GM23338 (cell line): ENCODE measurements at regions not wholly inside any gene's neighbourhood (a gene's known extent, or its start where the extent isn't known, plus 50 kb on each side); places are given as distances from the start of the nearest gene placed in this dataset.

Experiments used
- ATAC-seq: fragments of 200-7000 bp; cut with Tn5 transposase; 3 replicates; pipeline ENCODE4 v1.9.1; 2020
- DNase-seq: peaks from one replicate; pipeline ENCODE4 v3.0.0-alpha.2; 2015; ENCODE audit warnings: low spot score
- H2AFZ ChIP-seq: fragments of 200-600 bp; sonication (generic); 2 replicates; pipeline ENCODE4 v1.8.0; 2016; ENCODE audit warnings: antibody characterized with exemption, mild to moderate bottlenecking, moderate library complexity
- H3F3A ChIP-seq: fragments of 200-600 bp; sonication (generic); replicated peaks from 2 replicates; pipeline ENCODE4 v1.8.0; 2017; ENCODE audit warnings: antibody characterized with exemption, mixed run types, low read depth
- H3K27ac ChIP-seq: fragments of 200-600 bp; sonication (generic); 2 replicates; pipeline ENCODE4 v1.6.1; 2016; ENCODE audit warnings: low read depth
- H3K27me3 ChIP-seq: fragments of 200-600 bp; sonication (generic); 2 replicates; pipeline ENCODE4 v1.8.0; 2016; ENCODE audit warnings: mild to moderate bottlenecking, mixed run types, moderate library complexity; ENCODE audit not compliant: insufficient read depth
- H3K36me3 ChIP-seq: fragments of 200-600 bp; sonication (generic); 2 replicates; pipeline ENCODE4 v1.8.0; 2016; ENCODE audit warnings: mild to moderate bottlenecking; ENCODE audit not compliant: insufficient read depth
- H3K4me1 ChIP-seq: fragments of 200-600 bp; sonication (generic); 2 replicates; pipeline ENCODE4 v1.8.0; 2016; ENCODE audit warnings: mild to moderate bottlenecking, moderate library complexity; ENCODE audit not compliant: insufficient read depth
- H3K4me2 ChIP-seq: fragments of 200-600 bp; sonication (generic); 2 replicates; pipeline ENCODE4 v1.7.1; 2017; ENCODE audit warnings: mixed run types
- H3K4me3 ChIP-seq: fragments of 200-600 bp; sonication (generic); 2 replicates; pipeline ENCODE4 v1.6.1; 2016; ENCODE audit warnings: mixed run types
- H3K79me2 ChIP-seq: fragments of 200-600 bp; sonication (generic); replicated peaks from 2 replicates; pipeline ENCODE4 v1.8.0; 2017; ENCODE audit warnings: mild to moderate bottlenecking; ENCODE audit not compliant: insufficient read depth
- H3K9me2 ChIP-seq: fragments of 200-600 bp; sonication (generic); 2 replicates; pipeline ENCODE4 v1.8.0; 2017; ENCODE audit not compliant: insufficient read depth
- H4K20me1 ChIP-seq: fragments of 200-600 bp; sonication (generic); replicated peaks from 2 replicates; pipeline ENCODE4 v1.8.0; 2017; ENCODE audit warnings: mild to moderate bottlenecking; ENCODE audit not compliant: insufficient read depth
- H3K27ac Mint-ChIP-seq: 2 replicates; pipeline ENCODE4 v1.8.0; 2020; ENCODE audit warnings: inconsistent platforms, mild to moderate bottlenecking, moderate library complexity, mixed read lengths
- H3K27me3 Mint-ChIP-seq: 3 replicates; pipeline ENCODE4 v1.8.0; 2022; ENCODE audit warnings: low read depth, mild to moderate bottlenecking, moderate library complexity, mixed read lengths, inconsistent platforms; ENCODE audit not compliant: insufficient read depth, poor library complexity
- H3K36me3 Mint-ChIP-seq: 3 replicates; pipeline ENCODE4 v1.8.0; 2021; ENCODE audit warnings: low read depth, mild to moderate bottlenecking, inconsistent platforms, moderate library complexity, mixed read lengths
- H3K4me1 Mint-ChIP-seq: 3 replicates; pipeline ENCODE4 v1.8.0; 2020; ENCODE audit warnings: mild to moderate bottlenecking, inconsistent platforms, mixed read lengths
- H3K4me3 Mint-ChIP-seq: 3 replicates; pipeline ENCODE4 v1.8.0; 2021; ENCODE audit warnings: moderate library complexity, mild to moderate bottlenecking, inconsistent platforms, mixed read lengths
- H3K9me3 Mint-ChIP-seq: 3 replicates; pipeline ENCODE4 v1.8.0; 2020; ENCODE audit warnings: moderate library complexity, mild to moderate bottlenecking, inconsistent platforms, mixed read lengths
- CREB1 ChIP-seq: fragments of 250-450 bp; sonication (Bioruptor Pico); IDR thresholded peaks from 2 replicates; pipeline ENCODE4 v1.5.0; 2020; ENCODE audit warnings: low read depth, mild to moderate bottlenecking, moderate library complexity
- CTCF ChIP-seq, 2 experiments: fragments of 200-600 bp in 1 of 2; sonication (generic) in 1 of 2; conservative IDR thresholded peaks; 2 replicates each; pipeline versions ENCODE4 v1.5.1 to v1.6.1; 2016 to 2017; ENCODE audit warnings: antibody characterized with exemption in 2 of 2, low read depth in 2 of 2, mild to moderate bottlenecking in 2 of 2, moderate library complexity in 1 of 2
- ETS1 ChIP-seq: IDR thresholded peaks from 2 replicates; pipeline ENCODE4 v1.6.1; 2016; ENCODE audit warnings: antibody characterized with exemption
- EZH2 ChIP-seq: fragments of 200-600 bp; sonication (generic); IDR thresholded peaks from one replicate; pipeline ENCODE4 v1.8.0; 2017; ENCODE audit warnings: antibody characterized with exemption, mild to moderate bottlenecking, low read depth; ENCODE audit not compliant: unreplicated experiment
- EZH2phosphoT487 ChIP-seq: fragments of 200-600 bp; sonication (generic); IDR thresholded peaks from one replicate; pipeline ENCODE4 v1.8.1; 2018; ENCODE audit warnings: antibody characterized with exemption; ENCODE audit not compliant: unreplicated experiment
- JUNB ChIP-seq: IDR thresholded peaks from one replicate; pipeline ENCODE4 v1.6.1; 2016; ENCODE audit warnings: antibody characterized with exemption; ENCODE audit not compliant: unreplicated experiment
- NANOG ChIP-seq: IDR thresholded peaks from 2 replicates; pipeline ENCODE4 v1.6.1; 2016; ENCODE audit warnings: antibody characterized with exemption, borderline replicate concordance
- POLR2AphosphoS5 ChIP-seq: IDR thresholded peaks from 2 replicates; pipeline ENCODE4 v1.6.1; 2016; ENCODE audit warnings: antibody characterized with exemption, low read depth
- STAT1 ChIP-seq: IDR thresholded peaks from one replicate; pipeline ENCODE4 v1.6.1; 2016; ENCODE audit warnings: antibody characterized with exemption; ENCODE audit not compliant: unreplicated experiment
- ZNF114 ChIP-seq: fragments of 250-450 bp; sonication (Bioruptor Pico); IDR thresholded peaks from 2 replicates; pipeline ENCODE4 v1.5.0; 2020; ENCODE audit warnings: mild to moderate bottlenecking, moderate library complexity
- ZNF331 ChIP-seq: fragments of 250-450 bp; sonication (Bioruptor Pico); IDR thresholded peaks from 2 replicates; pipeline ENCODE4 v1.5.0; 2020; ENCODE audit warnings: low read depth, mild to moderate bottlenecking, moderate library complexity
- ZNF462 ChIP-seq: fragments of 250-450 bp; sonication (Bioruptor Pico); IDR thresholded peaks from 2 replicates; pipeline ENCODE4 v1.5.0; 2020; ENCODE audit warnings: mild to moderate bottlenecking, moderate library complexity

- Histone ChIP-seq H2AFZ (no peak overlapping the region), H3K4me3 (no peak overlapping the region), H3K27me3 (no peaks in the 10 kb centered on the region), H3K4me2 (peak overlapping the region; percentile 55), H3K79me2 (no peaks in the 10 kb centered on the region), H3F3A (no peaks in the 10 kb centered on the region), H3K4me1 (peaks cover 10% of the 10 kb centered on the region), H3K27ac (no peak overlapping the region), H3K9me2 (no peaks in the 10 kb centered on the region), H3K36me3 (no peaks in the 10 kb centered on the region), H4K20me1 (no peaks in the 10 kb centered on the region)
- Mint-ChIP-seq H3K4me1 (peaks cover 15% of the 10 kb centered on the region), H3K27me3 (no peaks in the 10 kb centered on the region), H3K27ac (no peak overlapping the region), H3K36me3 (no peaks in the 10 kb centered on the region), H3K4me3 (no peak overlapping the region), H3K9me3 (no peaks in the 10 kb centered on the region)
- TF ChIP-seq ETS1, result no peak
- no peak for TF ChIP-seq ZNF331 (CRISPR knock-in tag)
- no peak for TF ChIP-seq CTCF (conservative IDR thresholded peaks at IDR 0.05; ENCODE audit: low read depth in 2 of 2)
- TF ChIP-seq ZNF462, result no peak; the same call in 1 of the 2 replicates
- TF ChIP-seq STAT1, result no peak
- TF ChIP-seq POLR2AphosphoS5, result no peak
- TF ChIP-seq EZH2phosphoT487, result no peak
- no peak for TF ChIP-seq CREB1 (CRISPR knock-in tag)
- TF ChIP-seq JUNB, result no peak
- no peak for TF ChIP-seq NANOG
- no peak for TF ChIP-seq ZNF114 (CRISPR knock-in tag)
- TF ChIP-seq EZH2, result no peak
- DNase-seq (peak; percentile 30), ATAC-seq (peak; percentile 91)
Measured at GRCh38 chr1:221408117-221408803, 333.6 kb downstream of the DUSP10 start.
